ENCODE measurements at regions not wholly inside any gene's neighbourhood (a gene's known extent, or its start where the extent isn't known, plus 50 kb on each side); places are given as distances from the start of the nearest gene placed in this dataset.
A peak's percentile ranks its signal among the peaks of the same experiment; 100 is the strongest.
"Not testable (repeated sequence)": the region's sequence is repeated elsewhere in the genome, so short reads cannot be mapped to it uniquely, and the experiment has no call there.

DNA sequence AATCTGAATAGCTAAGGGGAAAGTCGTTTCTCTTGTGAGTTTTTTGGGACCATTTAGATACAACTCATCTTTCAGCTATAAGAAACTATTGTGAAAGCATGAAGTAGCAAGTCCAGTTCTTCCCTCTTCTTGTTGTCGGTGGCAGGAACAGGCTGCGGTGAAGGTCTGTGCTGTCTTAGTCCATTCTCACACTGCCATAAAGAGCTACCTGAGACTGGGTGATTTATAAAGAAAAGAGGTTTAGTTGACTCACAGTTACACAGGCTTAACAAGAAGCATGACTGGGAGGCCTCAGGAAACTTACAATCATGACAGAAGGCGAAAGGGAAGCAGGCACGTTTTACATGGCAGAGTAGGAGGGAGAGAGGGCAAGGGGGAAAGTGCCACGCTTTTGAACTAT lies 261.8 kb downstream of the GATA3 start:
- Histone ChIP-seq H3K27me3 (ENCODE audit: insufficient read depth, poor library complexity, severe bottlenecking) (no peaks in the 10 kb centered on the region), H3K27ac (ENCODE audit: poor library complexity, severe bottlenecking) (no peak overlapping the region), H3K9me3 (ENCODE audit: severe bottlenecking) (no peaks in the 10 kb centered on the region), H3K36me3 (ENCODE audit: low read depth) (no peaks in the 10 kb centered on the region), H3K4me3 (ENCODE audit: severe bottlenecking) (no peak overlapping the region), H3K4me1 (ENCODE audit: insufficient read depth, poor library complexity, severe bottlenecking) (no peaks in the 10 kb centered on the region)
- no peak for DNase-seq (ENCODE audit: low spot score)
- TF ChIP-seq, protein P1, sequence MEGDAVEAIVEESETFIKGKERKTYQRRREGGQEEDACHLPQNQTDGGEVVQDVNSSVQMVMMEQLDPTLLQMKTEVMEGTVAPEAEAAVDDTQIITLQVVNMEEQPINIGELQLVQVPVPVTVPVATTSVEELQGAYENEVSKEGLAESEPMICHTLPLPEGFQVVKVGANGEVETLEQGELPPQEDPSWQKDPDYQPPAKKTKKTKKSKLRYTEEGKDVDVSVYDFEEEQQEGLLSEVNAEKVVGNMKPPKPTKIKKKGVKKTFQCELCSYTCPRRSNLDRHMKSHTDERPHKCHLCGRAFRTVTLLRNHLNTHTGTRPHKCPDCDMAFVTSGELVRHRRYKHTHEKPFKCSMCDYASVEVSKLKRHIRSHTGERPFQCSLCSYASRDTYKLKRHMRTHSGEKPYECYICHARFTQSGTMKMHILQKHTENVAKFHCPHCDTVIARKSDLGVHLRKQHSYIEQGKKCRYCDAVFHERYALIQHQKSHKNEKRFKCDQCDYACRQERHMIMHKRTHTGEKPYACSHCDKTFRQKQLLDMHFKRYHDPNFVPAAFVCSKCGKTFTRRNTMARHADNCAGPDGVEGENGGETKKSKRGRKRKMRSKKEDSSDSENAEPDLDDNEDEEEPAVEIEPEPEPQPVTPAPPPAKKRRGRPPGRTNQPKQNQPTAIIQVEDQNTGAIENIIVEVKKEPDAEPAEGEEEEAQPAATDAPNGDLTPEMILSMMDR (IDR thresholded peaks at IDR 0.05; ENCODE audit: poor library complexity, severe bottlenecking): no peak
- no peak for ATAC-seq (ENCODE audit: low read depth)

DNA sequence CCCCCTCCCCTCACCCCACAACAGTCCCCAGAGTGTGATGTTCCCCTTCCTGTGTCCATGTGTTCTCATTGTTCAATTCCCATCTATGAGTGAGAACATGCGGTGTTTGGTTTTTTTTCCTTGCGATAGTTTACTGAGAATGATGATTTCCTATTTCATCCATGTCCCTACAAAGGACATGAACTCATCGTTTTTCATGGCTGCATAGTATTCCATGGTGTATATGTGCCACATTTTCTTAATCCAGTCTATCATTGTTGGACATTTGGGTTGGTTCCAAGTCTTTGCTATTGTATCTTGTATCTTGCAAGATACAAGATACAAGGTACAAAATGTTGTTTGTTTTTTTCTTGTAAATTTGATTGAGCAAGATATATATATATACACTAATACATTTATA lies 263.9 kb downstream of the GATA3 start:
- not testable (repeated sequence) for H3K27ac ChIP-seq (ENCODE audit: poor library complexity, severe bottlenecking); H3K36me3 ChIP-seq (ENCODE audit: low read depth); H3K4me3 ChIP-seq (ENCODE audit: severe bottlenecking); ATAC-seq (ENCODE audit: low read depth); H3K27me3 ChIP-seq (ENCODE audit: insufficient read depth, poor library complexity, severe bottlenecking); H3K4me1 ChIP-seq (ENCODE audit: insufficient read depth, poor library complexity, severe bottlenecking); H3K9me3 ChIP-seq (ENCODE audit: severe bottlenecking); DNase-seq (ENCODE audit: low spot score)

DNA sequence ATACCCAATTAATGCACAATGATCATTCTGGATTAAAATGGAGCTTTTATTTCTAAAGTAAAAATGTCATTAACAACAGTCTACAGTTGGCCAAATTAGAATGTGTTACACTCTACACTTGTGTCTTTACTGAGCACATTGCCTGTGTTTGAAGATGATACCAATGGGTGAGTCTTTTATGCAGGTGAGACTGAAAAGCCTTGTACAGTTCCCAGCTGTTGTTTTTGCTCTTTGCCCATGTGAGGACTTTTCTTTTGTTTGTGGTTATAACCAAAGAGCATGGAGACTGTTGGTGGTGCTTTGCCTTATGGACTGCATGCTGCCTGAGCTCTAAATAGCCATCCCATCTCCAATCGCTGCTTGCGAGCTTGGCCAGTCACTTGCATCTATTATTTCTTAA lies 264.5 kb downstream of the GATA3 start:
- TF ChIP-seq, protein P1 (IDR thresholded peaks at IDR 0.05; ENCODE audit: poor library complexity, severe bottlenecking): no peak
- Histone ChIP-seq H3K4me1 (ENCODE audit: insufficient read depth, poor library complexity, severe bottlenecking) (no peaks in the 10 kb centered on the region), H3K36me3 (ENCODE audit: low read depth) (no peaks in the 10 kb centered on the region), H3K27me3 (ENCODE audit: insufficient read depth, poor library complexity, severe bottlenecking) (no peaks in the 10 kb centered on the region), H3K4me3 (ENCODE audit: severe bottlenecking) (no peak overlapping the region), H3K9me3 (ENCODE audit: severe bottlenecking) (no peaks in the 10 kb centered on the region), H3K27ac (ENCODE audit: poor library complexity, severe bottlenecking) (no peak overlapping the region)
- ATAC-seq (ENCODE audit: low read depth) (no peak), DNase-seq (ENCODE audit: low spot score) (no peak)

DNA sequence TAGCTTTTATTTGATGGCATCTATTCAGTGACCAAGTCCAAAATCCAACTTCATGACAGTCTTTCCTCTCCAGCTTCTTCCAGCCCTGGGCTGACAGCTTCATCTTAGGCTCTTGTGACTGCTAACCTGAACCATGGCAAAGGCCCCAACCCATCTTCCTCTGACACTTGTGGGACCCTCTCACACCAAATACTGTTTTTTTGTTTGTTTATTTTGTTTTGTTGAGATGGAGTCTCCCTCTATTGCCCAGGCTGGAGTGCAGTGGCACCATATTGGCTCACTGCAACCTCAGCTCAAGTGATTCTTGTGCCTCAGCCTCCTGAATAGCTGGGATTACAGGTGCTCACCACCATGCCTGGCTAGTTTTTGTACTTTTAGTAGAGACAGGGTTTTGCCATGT lies 265.2 kb downstream of the GATA3 start:
- ATAC-seq (ENCODE audit: low read depth): no peak
- no peak for DNase-seq (ENCODE audit: low spot score)
- TF ChIP-seq, protein P1 (IDR thresholded peaks at IDR 0.05; ENCODE audit: poor library complexity, severe bottlenecking): peak; percentile 12
- H3K9me3 ChIP-seq (ENCODE audit: severe bottlenecking): no peaks in the 10 kb centered on the region
- H3K36me3 ChIP-seq (ENCODE audit: low read depth): no peaks in the 10 kb centered on the region
- H3K27me3 ChIP-seq (ENCODE audit: insufficient read depth, poor library complexity, severe bottlenecking): no peaks in the 10 kb centered on the region
- no peak overlapping the region for H3K4me3 ChIP-seq (ENCODE audit: severe bottlenecking)
- H3K4me1 ChIP-seq (ENCODE audit: insufficient read depth, poor library complexity, severe bottlenecking): no peaks in the 10 kb centered on the region
- no peak overlapping the region for H3K27ac ChIP-seq (ENCODE audit: poor library complexity, severe bottlenecking)

DNA sequence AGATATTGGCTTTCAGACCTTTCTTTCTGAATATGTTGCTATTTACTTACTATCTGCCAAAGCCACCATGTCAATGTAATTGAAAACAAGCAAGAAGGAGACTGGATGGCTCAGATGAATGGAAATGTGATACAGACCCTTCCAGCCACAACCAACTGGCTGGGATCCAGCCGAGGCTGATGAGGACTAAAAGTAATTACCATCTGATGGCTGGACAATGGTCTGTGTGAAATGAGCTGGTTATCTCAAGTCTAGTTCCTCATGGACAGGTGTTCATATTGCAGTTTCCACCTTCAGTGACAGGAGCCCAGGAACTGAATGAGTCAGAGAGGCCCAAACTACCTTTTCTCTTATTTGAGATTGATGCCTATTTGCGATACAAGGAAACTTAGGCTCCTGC lies 267.5 kb downstream of the GATA3 start:
- TF ChIP-seq, protein P1 (IDR thresholded peaks at IDR 0.05; ENCODE audit: poor library complexity, severe bottlenecking): no peak
- Histone ChIP-seq H3K9me3 (ENCODE audit: severe bottlenecking) (no peaks in the 10 kb centered on the region), H3K27me3 (ENCODE audit: insufficient read depth, poor library complexity, severe bottlenecking) (no peaks in the 10 kb centered on the region), H3K4me3 (ENCODE audit: severe bottlenecking) (no peak overlapping the region), H3K27ac (ENCODE audit: poor library complexity, severe bottlenecking) (no peak overlapping the region), H3K36me3 (ENCODE audit: low read depth) (no peaks in the 10 kb centered on the region), H3K4me1 (ENCODE audit: insufficient read depth, poor library complexity, severe bottlenecking) (no peaks in the 10 kb centered on the region)
- no peak for DNase-seq (ENCODE audit: low spot score)
- ATAC-seq (ENCODE audit: low read depth): no peak

Data from RWPE2 (cell line).